Glomerular visceral epithelial cell (primary cell): ENCODE measurements at regions not wholly inside any gene's neighbourhood (a gene's known extent, or its start where the extent isn't known, plus 50 kb on each side); places are given as distances from the start of the nearest gene placed in this dataset.
"Not testable (repeated sequence)": the region's sequence is repeated elsewhere in the genome, so short reads cannot be mapped to it uniquely, and the experiment has no call there.

Source experiments
- DNase-seq: peaks from one replicate; pipeline ENCODE4 v3.0.0-alpha.2; 2016; ENCODE audit errors: extremely low spot score

DNA sequence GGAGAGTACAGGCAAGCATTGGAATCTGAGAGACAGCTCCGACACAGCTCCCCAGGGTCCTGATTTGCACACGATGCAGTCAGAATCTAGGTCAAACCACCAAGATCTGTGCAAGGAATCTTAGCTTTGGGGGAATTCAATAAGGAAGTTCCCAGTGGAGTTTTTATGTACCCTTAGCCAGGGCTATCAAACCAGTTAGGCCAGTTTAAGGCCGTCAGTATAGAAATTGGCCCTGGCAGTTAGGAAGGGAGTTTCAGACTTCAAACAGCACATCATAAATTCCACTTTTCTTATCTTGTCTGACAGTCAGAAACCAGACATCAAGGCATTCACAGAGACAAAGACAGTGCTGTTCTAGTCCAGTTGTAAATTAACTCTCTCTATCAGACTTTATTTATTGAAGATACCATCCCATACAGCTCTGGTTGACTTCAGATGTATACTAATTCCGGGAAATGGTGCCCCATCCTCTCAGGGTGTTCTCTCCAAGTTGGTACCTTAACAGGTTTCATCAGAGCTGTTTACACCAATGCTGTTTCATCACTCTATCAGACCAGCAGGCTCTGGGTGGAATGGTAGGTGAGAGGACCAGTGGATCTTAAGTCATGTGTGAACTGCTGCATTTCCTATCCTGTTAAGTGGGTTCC lies 157.5 kb upstream of the ATF7IP start:
- DNase-seq = no peak

DNA sequence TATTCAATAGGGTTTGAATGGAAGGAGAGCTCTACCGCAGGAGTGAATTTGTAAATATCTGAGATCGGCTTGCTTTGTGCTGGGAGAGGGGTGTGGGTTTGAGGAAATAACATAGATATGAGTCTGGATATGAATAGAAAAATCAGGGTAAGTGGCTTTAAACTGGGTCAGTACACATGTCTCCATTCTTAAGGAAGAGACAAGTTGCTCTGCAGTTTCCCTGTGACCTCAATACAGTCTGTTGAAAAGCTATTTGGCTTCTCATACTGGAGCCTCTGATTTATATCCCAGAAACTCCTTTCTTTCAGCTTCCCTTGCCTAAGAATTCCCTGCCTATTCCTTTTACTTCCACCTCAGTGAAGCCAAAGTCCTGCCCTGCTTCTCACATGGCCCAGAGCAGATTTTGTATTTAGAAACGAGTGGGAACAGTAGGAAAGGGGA lies 153.5 kb upstream of the ATF7IP start:
- no peak for DNase-seq

DNA sequence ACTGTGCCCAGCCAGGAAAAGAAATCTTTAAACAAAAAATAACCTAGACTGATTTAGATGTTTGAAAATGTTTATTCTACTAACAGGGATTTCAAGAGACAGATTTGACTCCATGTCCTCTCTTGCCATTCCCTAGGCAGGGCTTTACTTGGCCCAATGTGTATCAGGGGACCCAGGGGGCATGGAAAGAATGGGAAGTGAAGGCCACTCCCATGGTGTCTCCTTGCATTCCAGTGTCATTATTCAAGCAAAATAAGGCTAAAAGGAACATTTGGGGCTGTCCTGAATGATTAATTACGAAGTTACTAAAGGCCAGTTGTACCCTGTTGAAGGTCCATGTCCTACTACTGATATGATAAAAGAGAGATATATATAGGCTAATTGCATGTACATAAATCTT lies 151.9 kb upstream of the ATF7IP start:
- no peak for DNase-seq

DNA sequence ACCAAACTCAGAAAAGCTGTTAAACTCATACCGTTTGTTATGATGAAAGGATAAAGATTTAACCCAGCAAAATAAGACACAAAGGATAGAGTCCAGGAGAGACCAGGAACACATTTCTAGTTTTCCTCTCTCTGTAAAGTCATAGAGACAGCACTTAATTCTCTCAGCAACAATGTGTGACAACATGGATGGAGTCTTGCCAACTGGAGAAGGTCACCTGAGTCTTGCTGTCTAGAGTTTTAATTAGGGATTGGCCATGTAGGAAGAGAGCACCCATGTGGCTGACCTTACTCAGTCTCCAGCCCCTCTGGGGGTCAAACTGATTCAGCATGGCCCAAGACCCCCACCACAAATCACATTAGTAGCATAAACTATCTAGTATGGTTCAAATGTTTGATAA lies 151.0 kb upstream of the ATF7IP start:
- no peak for DNase-seq

DNA sequence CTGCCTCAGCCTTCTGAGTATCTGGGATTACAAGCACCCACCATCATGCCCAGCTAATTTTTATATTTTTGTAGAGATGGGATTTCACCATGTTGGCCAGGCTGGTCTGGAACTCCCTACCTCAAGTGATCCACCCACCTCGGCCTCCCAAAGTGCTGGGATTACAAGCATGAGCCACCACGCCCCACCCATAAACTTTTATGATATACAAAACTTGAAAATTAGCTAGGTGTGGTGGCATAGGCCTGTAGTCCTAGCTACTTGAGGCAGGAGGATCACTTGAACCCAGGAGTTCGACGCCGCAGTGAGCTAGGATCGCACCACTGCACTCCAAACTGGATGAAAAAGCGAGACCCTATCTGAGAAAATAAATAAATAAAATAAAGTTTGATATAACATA lies 149.5 kb upstream of the ATF7IP start:
- DNase-seq = not testable (repeated sequence)

DNA sequence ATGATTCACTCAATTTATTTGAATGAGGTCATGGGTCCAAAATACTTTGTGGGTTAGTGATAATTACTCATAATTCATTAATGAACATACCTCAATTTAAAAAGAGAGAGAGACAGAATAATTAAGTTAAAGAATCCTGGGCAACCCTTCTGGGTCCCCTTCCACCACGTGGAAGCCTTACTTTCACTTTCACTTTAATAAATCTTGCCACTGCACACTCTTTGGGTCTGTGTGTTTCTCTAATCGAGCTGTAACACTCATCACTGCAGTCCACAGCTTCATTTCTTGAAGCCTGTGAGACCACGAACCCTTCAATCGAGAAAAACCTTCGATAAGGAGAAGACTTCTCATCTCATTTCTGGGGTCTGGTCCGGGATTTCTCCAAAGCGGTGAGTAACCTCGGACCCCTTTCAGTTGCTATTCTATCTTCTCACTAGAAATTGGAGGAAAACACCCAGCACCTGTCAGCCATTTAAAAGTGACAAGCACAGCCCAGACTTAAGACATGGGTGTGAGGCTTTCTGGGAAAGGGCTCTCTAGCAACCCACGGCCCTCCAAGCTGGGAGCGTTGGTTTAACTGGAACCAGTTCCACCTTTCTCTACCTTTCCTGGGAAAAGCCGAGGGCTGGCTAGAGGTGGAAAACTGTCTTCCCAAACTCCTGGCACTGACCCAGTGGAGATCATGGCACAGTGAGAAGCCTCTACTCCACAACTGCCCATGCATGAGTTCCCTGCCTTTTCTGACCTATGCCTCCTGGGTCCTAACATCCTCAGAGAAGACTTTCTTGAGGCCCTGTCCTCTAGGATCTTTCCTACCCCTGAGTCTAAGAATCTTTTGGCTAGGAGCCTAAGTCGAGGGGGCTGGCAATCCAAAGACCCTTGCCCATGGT lies 148.8 kb upstream of the ATF7IP start:
- DNase-seq = no peak

DNA sequence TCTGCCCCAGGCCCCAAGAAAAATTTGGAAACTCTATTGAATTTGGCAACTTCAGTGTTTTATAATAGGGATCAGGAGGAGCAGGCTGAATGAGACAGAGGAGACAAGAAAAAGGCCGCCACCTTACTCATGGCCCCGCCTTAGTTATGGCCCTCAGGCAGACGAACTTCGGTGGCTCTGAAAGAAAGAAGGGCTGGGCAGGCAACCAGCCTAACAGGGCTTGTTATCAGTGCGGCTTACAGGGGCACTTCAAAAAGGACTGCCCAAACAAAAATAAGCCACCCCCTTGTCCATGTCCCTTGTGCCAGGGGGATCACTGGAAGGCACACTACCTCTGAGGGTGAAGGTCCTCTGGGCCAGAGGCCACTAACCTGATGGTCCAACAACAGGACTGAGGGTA lies 146.3 kb upstream of the ATF7IP start:
- no peak for DNase-seq

DNA sequence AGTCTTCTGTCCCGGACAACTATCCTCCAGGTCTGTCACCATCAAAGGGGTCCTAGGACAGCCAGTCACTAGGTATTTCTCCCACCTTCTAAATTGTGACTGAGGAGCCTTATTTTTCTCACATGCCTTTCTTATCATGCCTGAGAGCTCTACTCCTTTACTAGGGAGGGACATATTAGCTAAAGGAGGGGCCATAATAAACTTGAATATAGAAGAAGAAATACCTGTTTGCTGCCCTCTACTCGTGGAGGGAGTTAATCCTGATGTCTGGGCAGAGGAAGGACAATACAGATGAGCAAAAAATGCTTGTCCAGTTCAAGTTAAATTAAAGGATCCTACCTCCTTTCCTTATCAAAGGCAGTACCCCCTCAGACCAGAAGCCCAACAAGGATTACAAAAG lies 145.8 kb upstream of the ATF7IP start:
- not testable (repeated sequence) for DNase-seq

DNA sequence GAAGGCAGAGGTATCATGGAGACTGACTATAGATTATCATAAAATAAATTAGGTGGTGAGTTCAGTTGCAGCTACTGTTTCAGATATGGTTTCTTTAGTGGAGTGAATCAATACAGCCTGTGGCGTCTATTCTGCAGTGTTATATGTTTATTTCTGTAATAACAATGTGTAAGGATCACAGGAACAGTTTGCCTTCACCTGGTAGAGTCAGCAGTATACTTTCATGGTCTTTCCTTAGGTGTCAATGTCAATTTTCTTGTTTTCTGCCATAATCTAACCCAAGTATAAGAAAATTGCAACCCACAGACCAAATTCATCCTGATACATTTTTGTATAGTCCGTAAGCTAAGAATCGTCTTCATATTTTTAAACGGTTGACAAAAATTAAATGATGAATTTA lies 140.4 kb upstream of the ATF7IP start:
- DNase-seq = no peak

DNA sequence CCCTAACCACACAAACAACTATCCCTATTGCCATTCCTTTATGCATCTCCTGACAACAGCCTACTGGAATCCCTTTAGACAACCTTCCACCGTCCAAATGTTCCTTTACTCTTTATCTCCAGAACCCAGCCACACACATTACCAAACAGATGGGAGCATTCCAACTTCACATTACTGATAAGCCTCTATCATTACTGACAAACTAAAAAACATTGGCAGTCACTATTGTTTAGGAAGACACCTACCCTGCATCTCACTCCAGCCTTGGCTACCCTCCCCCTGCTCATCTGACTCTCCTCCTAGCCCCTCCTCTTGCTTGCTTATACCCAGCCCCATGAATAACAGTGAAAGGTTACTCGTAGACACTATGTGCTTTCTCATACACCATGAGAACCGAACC lies 130.3 kb upstream of the ATF7IP start:
- DNase-seq = not testable (repeated sequence)

DNA sequence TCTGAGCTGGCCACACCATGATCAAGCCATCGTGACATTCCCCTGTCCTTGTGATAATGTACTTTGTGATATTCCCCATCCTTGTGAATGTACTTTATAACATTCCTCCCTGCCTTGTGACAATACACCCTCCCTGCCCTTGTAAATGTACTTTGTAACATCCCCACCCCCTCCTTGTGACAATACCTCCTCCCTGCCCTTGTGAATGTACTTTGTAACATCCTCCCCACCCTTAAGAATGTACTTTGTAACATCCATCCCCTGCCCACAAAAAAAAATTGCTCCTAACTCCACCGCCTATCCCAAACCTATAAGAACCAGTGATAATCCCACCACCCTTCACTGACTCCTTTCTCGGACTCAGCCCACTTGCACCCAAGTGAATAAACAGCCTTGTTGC lies 128.8 kb upstream of the ATF7IP start:
- not testable (repeated sequence) for DNase-seq

DNA sequence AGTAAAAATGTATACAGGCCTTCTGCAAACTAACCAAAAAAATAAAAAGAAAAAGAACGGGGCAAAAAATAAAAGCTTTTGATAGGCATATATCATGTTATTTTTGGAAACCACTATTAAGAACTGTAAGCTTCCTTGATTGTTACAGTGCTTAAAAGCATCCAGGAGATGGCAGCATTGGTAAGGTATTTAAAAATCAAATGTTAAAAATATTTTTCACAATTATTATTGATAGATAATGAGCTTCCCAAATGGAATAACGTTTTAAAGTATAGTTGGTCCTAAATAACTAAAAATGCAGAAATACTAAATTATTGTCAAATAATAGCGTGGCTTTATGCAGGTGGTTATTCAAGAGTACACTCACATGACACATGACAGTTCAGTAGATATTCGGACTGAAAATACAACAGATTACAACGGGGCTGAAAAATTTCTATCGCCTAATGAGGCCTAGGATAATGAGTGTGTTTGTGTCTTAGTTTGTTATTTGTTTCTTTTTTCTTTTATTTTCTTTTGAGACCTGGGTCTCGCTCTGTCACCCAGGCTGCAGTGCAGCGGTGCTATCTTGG lies 127.2 kb upstream of the ATF7IP start:
- no peak for DNase-seq

DNA sequence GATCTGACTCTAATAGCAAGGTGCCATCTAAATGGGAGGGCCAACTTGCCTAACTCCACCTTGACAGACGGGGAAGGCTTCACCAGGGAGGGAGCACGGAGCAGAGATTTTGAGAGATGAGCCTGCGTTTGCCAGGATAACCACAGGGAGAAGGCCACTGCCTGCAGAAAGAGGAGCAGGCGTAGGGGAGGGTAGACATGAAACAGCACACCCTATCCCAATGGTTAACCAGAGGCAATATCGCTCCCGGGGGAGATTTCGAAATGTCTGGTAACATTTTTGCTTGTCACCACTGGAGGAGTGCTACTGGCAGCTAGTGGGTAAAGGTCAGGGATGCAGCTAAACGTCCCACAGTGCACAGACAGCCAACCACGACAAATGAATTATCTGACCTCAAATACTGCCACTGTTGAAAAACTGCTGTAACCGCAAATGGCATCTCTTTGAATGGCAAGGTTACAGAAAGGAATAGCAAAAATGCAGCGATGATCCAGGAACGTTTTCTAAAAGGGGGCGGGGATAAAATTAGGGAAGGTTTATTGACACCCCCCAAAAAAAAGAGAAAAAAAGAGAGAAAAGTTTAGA lies 126.0 kb upstream of the ATF7IP start:
- DNase-seq = no peak

DNA sequence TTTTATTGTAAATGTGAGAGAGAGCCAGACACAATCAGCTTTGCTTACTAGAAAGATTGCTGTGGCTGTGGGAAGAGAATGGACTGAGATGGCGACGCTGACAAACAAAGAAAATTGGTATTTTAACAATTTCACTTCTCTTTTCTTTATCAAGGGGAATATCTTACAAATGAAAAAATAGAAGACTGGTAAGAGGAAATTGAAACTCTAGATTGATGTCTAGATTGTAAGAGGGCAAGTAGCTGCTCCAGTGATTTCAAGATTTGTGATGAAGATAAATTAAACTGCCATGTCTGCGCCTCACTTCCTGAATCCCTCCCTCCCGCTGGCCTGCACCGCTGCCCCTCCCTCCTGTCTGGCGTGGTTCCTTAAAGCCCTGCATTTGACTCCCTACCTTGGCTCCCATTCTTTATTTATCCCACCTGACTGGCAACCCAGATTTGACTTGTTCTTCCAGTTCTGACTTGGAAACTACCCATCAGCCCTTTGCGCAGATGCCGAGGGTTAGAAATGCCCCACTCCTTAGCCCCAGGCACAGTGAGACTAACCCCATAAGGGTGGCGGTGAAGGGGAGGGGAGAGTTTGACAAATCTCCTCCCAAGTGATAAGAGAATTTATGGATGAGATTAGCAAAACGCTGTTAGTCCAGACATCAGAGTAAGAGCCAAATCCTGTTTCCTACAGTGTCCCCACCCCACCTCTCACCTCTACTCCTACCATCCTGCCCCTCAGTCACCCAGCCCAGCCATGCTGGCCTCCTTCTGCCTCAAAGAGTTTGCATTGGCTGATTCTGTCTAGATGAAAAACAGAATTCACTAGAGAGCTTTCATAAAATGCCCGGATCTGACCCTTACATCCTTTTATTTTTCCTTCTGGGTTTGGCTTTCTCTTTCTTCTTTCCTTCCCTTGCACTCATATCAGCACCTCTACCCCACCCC lies 125.3 kb upstream of the ATF7IP start:
- no peak for DNase-seq

DNA sequence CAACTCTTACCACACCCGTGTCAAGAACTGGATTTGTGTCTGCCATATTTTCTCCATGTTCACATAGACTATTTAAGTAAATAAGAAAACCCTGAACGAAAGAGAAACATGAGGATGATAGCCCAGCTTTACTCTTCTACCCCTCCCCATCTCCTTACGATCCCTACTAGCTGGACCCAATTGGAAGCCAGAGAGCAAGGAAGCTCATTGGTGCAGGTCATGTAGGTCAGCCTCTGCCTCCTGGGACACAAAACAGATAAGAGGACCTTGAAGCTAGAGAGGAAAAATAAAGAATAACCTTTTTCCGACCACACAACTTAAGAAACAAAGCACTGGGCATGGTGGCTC lies 124.6 kb upstream of the ATF7IP start:
- DNase-seq = no peak

DNA sequence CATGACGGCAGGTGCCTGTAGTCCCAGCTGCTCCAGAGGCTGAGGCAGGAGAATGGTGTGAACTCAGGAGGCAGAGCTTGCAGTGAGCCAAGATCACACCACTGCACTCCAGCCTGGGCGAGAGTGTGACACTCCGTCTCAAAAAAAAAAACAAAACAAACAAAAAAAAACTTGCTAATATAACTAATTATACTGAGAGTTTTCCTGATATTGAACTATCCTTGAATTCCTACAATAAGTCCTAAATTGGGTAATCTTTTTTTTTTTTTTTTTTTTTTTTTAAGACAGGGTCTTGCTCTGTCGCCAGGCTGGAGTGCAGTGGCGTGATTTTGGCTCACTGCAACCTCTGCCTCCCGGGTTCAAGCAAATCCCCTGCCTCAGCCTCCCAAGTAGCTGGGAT lies 122.7 kb upstream of the ATF7IP start:
- not testable (repeated sequence) for DNase-seq

DNA sequence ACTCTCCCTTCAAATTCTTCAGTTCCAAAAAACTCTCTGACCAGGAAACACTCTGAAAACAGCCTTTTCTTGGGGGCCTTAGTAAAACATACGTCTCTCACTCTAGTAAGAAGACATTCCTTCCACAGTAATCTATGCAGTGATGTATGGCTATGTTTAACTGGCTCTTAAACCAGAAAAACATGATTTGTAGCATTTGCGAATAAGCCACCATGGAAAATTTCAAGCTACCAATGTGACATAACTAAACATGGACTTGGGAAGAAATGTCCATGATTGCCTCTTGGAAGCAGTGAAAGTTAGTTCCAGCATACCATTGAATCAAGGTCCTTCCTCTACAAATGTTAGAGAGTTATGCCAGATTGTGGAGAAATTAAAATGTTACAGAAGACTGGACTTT lies 121.5 kb upstream of the ATF7IP start:
- DNase-seq = no peak

DNA sequence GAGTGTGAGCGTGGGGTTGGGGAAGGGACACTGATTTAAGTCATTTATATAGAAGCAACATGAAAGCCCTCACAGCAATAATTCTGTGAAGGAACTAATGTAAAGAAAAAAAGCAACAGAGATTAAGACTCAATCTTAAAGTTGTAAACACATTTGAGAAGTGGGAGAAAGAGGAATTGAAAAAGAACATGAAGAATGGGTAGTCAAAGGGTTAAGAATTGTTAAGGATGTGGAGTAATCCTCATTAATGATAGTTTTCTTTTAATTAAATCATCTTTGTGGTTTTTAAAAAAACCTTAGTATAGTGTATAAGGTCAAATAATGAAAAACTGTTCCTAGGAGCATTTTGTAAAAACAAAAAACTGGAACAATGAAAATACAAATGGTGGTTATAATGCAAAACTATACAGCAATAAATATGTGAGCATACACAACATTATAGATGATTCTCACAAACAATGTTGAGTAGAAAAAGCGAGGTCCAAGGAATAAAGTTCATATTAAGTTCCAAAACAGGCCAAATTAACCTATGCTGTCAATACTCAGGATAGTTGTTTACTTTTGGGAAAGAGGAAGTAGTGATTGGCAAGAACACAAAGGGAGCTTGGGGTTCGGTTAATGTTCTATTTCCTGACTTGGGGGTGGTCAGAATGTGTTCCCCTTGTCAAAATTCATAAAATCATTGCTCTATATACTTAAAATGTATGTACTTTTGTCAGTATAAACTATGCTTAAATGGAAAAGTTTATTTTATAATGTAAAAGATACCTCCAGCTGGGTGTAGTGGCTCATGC lies 120.4 kb upstream of the ATF7IP start:
- DNase-seq = no peak

DNA sequence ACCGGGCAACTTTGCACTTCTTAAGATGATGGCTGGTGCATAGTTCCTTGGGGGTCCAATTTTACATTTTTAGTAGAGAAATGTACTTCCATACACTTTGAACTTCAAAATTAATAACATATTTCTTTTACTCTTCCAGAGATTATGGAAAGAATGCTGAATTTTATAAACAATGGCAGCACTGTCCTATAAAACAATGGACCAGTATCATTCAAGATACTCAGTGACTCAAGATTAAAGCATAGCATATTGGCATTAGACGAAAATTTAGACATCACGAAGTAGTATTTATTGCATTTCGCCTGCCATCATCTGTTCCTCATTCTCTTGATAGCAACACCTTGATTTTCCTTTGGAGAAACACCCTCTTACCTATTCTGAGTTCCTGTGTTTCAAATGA lies 118.3 kb upstream of the ATF7IP start:
- no peak for DNase-seq

DNA sequence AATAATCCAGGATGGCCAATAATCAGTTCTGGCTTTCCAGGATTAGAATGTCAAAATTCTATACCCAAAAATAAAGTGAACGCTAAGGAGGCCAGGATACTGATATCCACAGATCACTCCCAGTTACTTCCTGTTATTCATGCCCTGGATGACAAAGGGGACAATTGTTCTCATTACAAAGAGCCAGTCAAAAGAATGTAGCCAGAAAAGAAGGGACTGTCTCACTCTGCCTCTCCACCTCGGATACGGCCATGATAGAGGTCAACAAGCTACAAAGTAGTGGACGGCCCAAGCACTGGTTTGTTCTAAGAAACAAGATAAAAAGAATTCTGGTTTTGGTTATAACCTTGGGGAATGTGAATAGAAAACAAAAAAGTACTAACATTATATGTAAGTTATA lies 116.1 kb upstream of the ATF7IP start:
- DNase-seq = no peak

DNA sequence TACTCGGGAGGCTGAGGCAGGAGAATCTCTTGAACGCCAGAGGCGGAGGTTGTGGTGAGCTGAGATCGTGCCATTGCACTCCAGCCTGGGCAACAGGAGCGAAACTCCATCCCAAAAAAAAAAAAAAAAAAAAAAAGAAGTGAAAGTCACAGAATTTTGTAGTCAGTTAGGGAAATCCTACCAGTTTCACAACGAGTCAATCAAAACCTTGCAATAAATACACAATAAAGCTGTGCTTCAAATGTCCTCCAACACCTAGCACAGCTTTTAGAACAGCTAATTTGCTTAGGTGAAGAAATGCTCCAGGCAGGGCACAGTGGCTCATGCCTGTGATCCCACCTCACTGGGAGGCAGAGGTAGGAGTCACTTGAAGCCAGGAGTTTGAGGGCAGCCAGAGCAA lies 112.8 kb upstream of the ATF7IP start:
- DNase-seq = no peak
